SK-N-SH (cell line): ENCODE measurements at regions not wholly inside any gene's neighbourhood (a gene's known extent, or its start where the extent isn't known, plus 50 kb on each side); places are given as distances from the start of the nearest gene placed in this dataset.

Experiments used
- CTCF ChIA-PET: fragments of 300-600, 350-600 bp; formaldehyde crosslinking; extraction: SDS; loops from one replicate; lab custom pipeline; 2021; lab: Yijun Ruan, JAX
- POLR2A ChIA-PET: fragments of 350-600 bp; sonication (Branson Sonifier 250); formaldehyde crosslinking; extraction: SDS; loops from one replicate; lab custom pipeline; 2020; ENCODE audit warnings: antibody characterized with exemption, inconsistent platforms; lab: Yijun Ruan, JAX
- DNase-seq: peaks from one replicate; pipeline ENCODE4 v3.0.0; 2012
- H2AFZ ChIP-seq: fragments of 200-600 bp; sonication (generic); 2 replicates; pipeline ENCODE4 v1.8.1; 2016; ENCODE audit warnings: antibody characterized with exemption, mild to moderate bottlenecking, low read depth
- H3F3A ChIP-seq: fragments of 200-600 bp; sonication (generic); replicated peaks from 2 replicates; pipeline ENCODE3; 2016; ENCODE audit warnings: antibody characterized with exemption, mild to moderate bottlenecking; ENCODE audit not compliant: insufficient read depth
- H3K27ac ChIP-seq, 2 experiments: fragments of 200-500 bp in 1 of 2; fragments of 200-600 bp in 1 of 2; sonication (Bioruptor generic) in 1 of 2; sonication (generic), shearing (Covaris generic) in 1 of 2; 2 replicates each; pipeline versions ENCODE4 v1.5.1 to v1.6.1; 2014 to 2016; ENCODE audit warnings: low read depth in 2 of 2, inconsistent platforms in 1 of 2, low read length in 1 of 2, mild to moderate bottlenecking in 1 of 2, mixed read lengths in 1 of 2
- H3K27me3 ChIP-seq: fragments of 200-600 bp; sonication (generic), shearing (Covaris generic); 2 replicates; pipeline ENCODE4 v1.6.1; 2016; ENCODE audit warnings: mixed run types; ENCODE audit not compliant: insufficient read depth
- H3K36me3 ChIP-seq, 2 experiments: fragments of 200-500 bp in 1 of 2; fragments of 200-600 bp in 1 of 2; sonication (Bioruptor generic) in 1 of 2; sonication (generic) in 1 of 2; replicated peaks in 1 of 2; 2 replicates each; pipeline versions ENCODE3 to v1.5.1; 2014 to 2016; ENCODE audit warnings: low read length in 1 of 2, mild to moderate bottlenecking in 1 of 2; ENCODE audit not compliant: insufficient read depth in 2 of 2, control insufficient read depth in 1 of 2
- H3K4me1 ChIP-seq, 2 experiments: fragments of 200-500 bp in 1 of 2; fragments of 200-600 bp in 1 of 2; sonication (Bioruptor generic) in 1 of 2; sonication (generic), shearing (Covaris generic) in 1 of 2; 2 replicates each; pipeline versions ENCODE4 v1.5.1 to v1.6.1; 2014 to 2016; ENCODE audit warnings: low read depth in 1 of 2, low read length in 1 of 2, mixed run types in 1 of 2; ENCODE audit not compliant: insufficient read depth in 2 of 2, control insufficient read depth in 1 of 2
- H3K4me2 ChIP-seq: fragments of 200-600 bp; sonication (generic), shearing (Covaris generic); 2 replicates; pipeline ENCODE4 v1.6.1; 2017; ENCODE audit warnings: mixed run types
- H3K4me3 ChIP-seq, 2 experiments: fragments of 200-500 bp in 1 of 2; fragments of 200-600 bp in 1 of 2; sonication (Bioruptor generic) in 1 of 2; sonication (generic), shearing (Covaris generic) in 1 of 2; 2 replicates each; pipeline versions ENCODE4 v1.5.1 to v1.8.1; 2014 to 2016; ENCODE audit warnings: low read depth in 2 of 2, inconsistent platforms in 1 of 2, low read length in 1 of 2, mild to moderate bottlenecking in 1 of 2, mixed read lengths in 1 of 2, moderate library complexity in 1 of 2
- H3K79me2 ChIP-seq: fragments of 200-600 bp; sonication (generic); 2 replicates; pipeline ENCODE4 v1.8.1; 2017; ENCODE audit warnings: mild to moderate bottlenecking; ENCODE audit not compliant: insufficient read depth
- H3K9ac ChIP-seq: fragments of 200-600 bp; sonication (generic); 2 replicates; pipeline ENCODE4 v1.6.1; 2017; ENCODE audit warnings: mixed run types
- H3K9me2 ChIP-seq: fragments of 200-600 bp; sonication (generic); 2 replicates; pipeline ENCODE4 v1.6.1; 2017; ENCODE audit warnings: mixed run types
- H3K9me3 ChIP-seq: fragments of 200-600 bp; sonication (generic); 2 replicates; pipeline ENCODE4 v1.6.1; 2017; ENCODE audit warnings: mixed run types, mild to moderate bottlenecking, moderate library complexity
- H4K20me1 ChIP-seq: fragments of 200-600 bp; sonication (generic); 2 replicates; pipeline ENCODE4 v1.6.1; 2017; ENCODE audit warnings: mild to moderate bottlenecking, mixed run types; ENCODE audit not compliant: insufficient read depth
- CHD2 ChIP-seq: fragments of 150-350 bp; IDR thresholded peaks from 2 replicates; pipeline ENCODE4 v1.6.1; 2018; ENCODE audit warnings: low read length; ENCODE audit not compliant: partially characterized antibody
- CTCF ChIP-seq: fragments of 200-600 bp; sonication (generic); IDR thresholded peaks from 2 replicates; pipeline ENCODE4 v1.6.1; 2017; ENCODE audit warnings: antibody characterized with exemption, mild to moderate bottlenecking, moderate library complexity
- EP300 ChIP-seq, 2 experiments: IDR thresholded peaks; 2 replicates each; pipeline versions ENCODE4 v1.4.0 to v1.6.1; 2012; ENCODE audit warnings: borderline replicate concordance in 1 of 2, low read depth in 1 of 2, low read length in 1 of 2
- FOSL2 ChIP-seq: IDR thresholded peaks from 2 replicates; pipeline ENCODE4 v1.4.0; 2012; ENCODE audit warnings: low read depth, mild to moderate bottlenecking, moderate library complexity, borderline replicate concordance
- FOXJ3 ChIP-seq: sonication (generic); formaldehyde crosslinking; IDR thresholded peaks from 2 replicates; pipeline ENCODE4 v1.5.1; 2020; ENCODE audit warnings: mild to moderate bottlenecking, missing genetic modification reagents
- GATA2 ChIP-seq: sonication (generic); formaldehyde crosslinking; IDR thresholded peaks from 2 replicates; pipeline ENCODE4 v1.5.0; 2020; ENCODE audit warnings: mild to moderate bottlenecking, missing genetic modification reagents
- JUND ChIP-seq: IDR thresholded peaks from 2 replicates; pipeline ENCODE4 v1.4.0; 2012
- NRF1 ChIP-seq: IDR thresholded peaks from 2 replicates; pipeline ENCODE4 v1.6.1; 2012; ENCODE audit warnings: low read depth, mild to moderate bottlenecking, low read length
- POLR2AphosphoS5 ChIP-seq: IDR thresholded peaks from 2 replicates; pipeline ENCODE4 v1.6.1; 2012; ENCODE audit warnings: low read depth, low read length
- RAD21 ChIP-seq: IDR thresholded peaks from 2 replicates; pipeline ENCODE4 v1.6.1; 2012; ENCODE audit warnings: mild to moderate bottlenecking, low read length
- RCOR1 ChIP-seq: fragments of 150-350 bp; IDR thresholded peaks from 2 replicates; pipeline ENCODE4 v1.6.1; 2017; ENCODE audit warnings: antibody characterized with exemption, low read length
- RFX5 ChIP-seq: IDR thresholded peaks from 2 replicates; pipeline ENCODE4 v1.6.1; 2012; ENCODE audit warnings: mild to moderate bottlenecking, improper control_type of control experiment, low read length
- SIN3A ChIP-seq: IDR thresholded peaks from 2 replicates; pipeline ENCODE4 v1.6.1; 2012; ENCODE audit warnings: low read depth, mild to moderate bottlenecking, low read length, moderate library complexity, borderline replicate concordance
- SMC3 ChIP-seq: IDR thresholded peaks from 2 replicates; pipeline ENCODE4 v1.6.1; 2012; ENCODE audit warnings: low read depth, low read length, improper control_type of control experiment
- TAF1 ChIP-seq: IDR thresholded peaks from 2 replicates; pipeline ENCODE4 v1.6.1; 2012; ENCODE audit warnings: low read depth, mild to moderate bottlenecking, low read length, moderate library complexity, borderline replicate concordance
- USF2 ChIP-seq: fragments of 150-350 bp; IDR thresholded peaks from 2 replicates; pipeline ENCODE4 v1.6.1; 2017; ENCODE audit warnings: antibody characterized with exemption, low read length, low read depth, borderline replicate concordance
- WGBS: methylation state at CpG from one replicate; pipeline ENCODE4 v1.1.6; 2017; ENCODE audit warnings: low lambda C conversion rate; 5-methylcytosine and 5-hydroxymethylcytosine counted together
- TF ChIP-seq, protein P1 (sequence below): IDR thresholded peaks from 2 replicates; pipeline ENCODE4 v1.4.0; 2012; ENCODE audit warnings: low read depth
- TF ChIP-seq, protein P2 (sequence below): fragments of 150-350 bp; IDR thresholded peaks from 2 replicates; pipeline ENCODE4 v1.6.1; 2016; ENCODE audit warnings: mild to moderate bottlenecking, low read depth, low read length
- TF ChIP-seq, protein P3 (sequence below): IDR thresholded peaks from 2 replicates; pipeline ENCODE4 v1.4.0; 2012; ENCODE audit warnings: low read depth, borderline replicate concordance
- TF ChIP-seq, protein P4 (sequence below): IDR thresholded peaks from 2 replicates; pipeline ENCODE4; 2012

DNA sequence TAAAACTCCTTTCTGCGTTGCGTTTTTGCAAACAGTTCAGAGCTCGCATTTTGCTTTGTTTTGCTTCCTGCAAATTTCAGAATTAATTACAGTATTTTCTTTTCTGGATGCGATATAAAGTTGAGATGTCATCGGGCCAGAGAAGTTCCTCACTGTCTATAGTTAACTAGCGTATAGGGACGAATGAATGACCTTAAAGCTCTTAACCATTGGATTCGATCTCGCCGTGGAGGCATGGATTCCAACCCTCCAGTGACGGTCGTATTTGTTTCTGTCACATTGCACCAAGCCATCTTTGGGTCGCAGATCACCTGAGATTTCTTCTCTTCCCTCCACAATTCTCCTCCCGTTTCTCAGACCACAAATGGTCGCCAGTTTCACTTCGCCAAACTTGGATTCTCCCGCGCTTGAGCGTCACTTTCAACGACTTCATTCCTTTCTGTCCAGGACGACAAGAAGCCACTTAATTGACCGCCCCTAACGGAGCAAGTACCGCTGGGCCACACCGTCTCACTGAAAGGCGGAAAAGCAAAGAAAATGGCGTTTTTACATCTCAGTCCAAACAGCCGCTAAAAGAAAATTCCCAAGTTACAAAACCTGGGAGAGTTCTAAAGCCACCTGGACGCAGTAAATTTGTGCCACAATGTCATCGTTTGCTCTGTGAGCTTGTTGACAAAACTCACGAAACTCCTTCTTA lies 85.3 kb upstream of the ZNF184 start:
- Histone ChIP-seq H4K20me1 (no peaks in the 10 kb centered on the region), H3K4me3 (no peak overlapping the region)
- TF ChIP-seq RAD21 (no peak), FOSL2 (no peak), RFX5 (no peak), POLR2AphosphoS5 (no peak), GATA2 (CRISPR knock-in tag) (no peak), SIN3A (no peak), CTCF (no peak), NRF1 (no peak), TAF1 (no peak), CHD2 (no peak), JUND (no peak), SMC3 (no peak), USF2 (no peak), FOXJ3 (CRISPR knock-in tag) (no peak)
- TF ChIP-seq, protein P1, sequence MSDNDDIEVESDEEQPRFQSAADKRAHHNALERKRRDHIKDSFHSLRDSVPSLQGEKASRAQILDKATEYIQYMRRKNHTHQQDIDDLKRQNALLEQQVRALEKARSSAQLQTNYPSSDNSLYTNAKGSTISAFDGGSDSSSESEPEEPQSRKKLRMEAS, result no peak
- TF ChIP-seq, all 33 proteins: peak for 0
- H3K27me3 ChIP-seq, result peaks cover 73% of the 10 kb centered on the region
- no peak overlapping the region for H3K27ac ChIP-seq
- H3F3A ChIP-seq, result no peaks in the 10 kb centered on the region
- POLR2A ChIA-PET, result no interaction called here
- no peaks in the 10 kb centered on the region for H3K4me1 ChIP-seq
- no peak overlapping the region for H2AFZ ChIP-seq
- no peaks in the 10 kb centered on the region for H3K79me2 ChIP-seq
- H3K9me2 ChIP-seq, result no peaks in the 10 kb centered on the region
- no peak overlapping the region for H3K9ac ChIP-seq
- peak overlapping the region; percentile 60 for H3K4me2 ChIP-seq
- 13% methylated on average over 31 of the region's 31 CpGs for WGBS
- no peak for DNase-seq
- CTCF ChIA-PET, result interaction anchor here (0.8 to 1.0 kb wide), 2 partner anchors 11 to 39 kb away, joined by 3 to 4 read pairs; no protein-coding TSS in a partner anchor
- no peaks in the 10 kb centered on the region for H3K36me3 ChIP-seq
- H3K9me3 ChIP-seq, result no peaks in the 10 kb centered on the region

- CTCF ChIA-PET, result no interaction called here
- Histone ChIP-seq H3K36me3 (no peaks in the 10 kb centered on the region), H2AFZ (no peak overlapping the region), H3F3A (no peaks in the 10 kb centered on the region), H4K20me1 (no peaks in the 10 kb centered on the region), H3K79me2 (no peaks in the 10 kb centered on the region), H3K9ac (no peak overlapping the region), H3K4me2 (no peak overlapping the region), H3K27ac (no peak overlapping the region), H3K4me3 (no peak overlapping the region), H3K4me1 (no peaks in the 10 kb centered on the region), H3K9me2 (no peaks in the 10 kb centered on the region), H3K27me3 (peaks cover 61% of the 10 kb centered on the region), H3K9me3 (no peaks in the 10 kb centered on the region)
- WGBS, result 22% methylated on average over 4 of the region's 4 CpGs
- DNase-seq, result no peak
- POLR2A ChIA-PET, result no interaction called here
- TF ChIP-seq, protein P2, sequence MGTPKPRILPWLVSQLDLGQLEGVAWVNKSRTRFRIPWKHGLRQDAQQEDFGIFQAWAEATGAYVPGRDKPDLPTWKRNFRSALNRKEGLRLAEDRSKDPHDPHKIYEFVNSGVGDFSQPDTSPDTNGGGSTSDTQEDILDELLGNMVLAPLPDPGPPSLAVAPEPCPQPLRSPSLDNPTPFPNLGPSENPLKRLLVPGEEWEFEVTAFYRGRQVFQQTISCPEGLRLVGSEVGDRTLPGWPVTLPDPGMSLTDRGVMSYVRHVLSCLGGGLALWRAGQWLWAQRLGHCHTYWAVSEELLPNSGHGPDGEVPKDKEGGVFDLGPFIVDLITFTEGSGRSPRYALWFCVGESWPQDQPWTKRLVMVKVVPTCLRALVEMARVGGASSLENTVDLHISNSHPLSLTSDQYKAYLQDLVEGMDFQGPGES, result no peak
- TF ChIP-seq EP300 (IDR thresholded peaks at IDR 0.05; ENCODE audit: borderline replicate concordance in 1 of 2, low read depth in 1 of 2, low read length in 1 of 2), result no peak
- TF ChIP-seq, protein P3, sequence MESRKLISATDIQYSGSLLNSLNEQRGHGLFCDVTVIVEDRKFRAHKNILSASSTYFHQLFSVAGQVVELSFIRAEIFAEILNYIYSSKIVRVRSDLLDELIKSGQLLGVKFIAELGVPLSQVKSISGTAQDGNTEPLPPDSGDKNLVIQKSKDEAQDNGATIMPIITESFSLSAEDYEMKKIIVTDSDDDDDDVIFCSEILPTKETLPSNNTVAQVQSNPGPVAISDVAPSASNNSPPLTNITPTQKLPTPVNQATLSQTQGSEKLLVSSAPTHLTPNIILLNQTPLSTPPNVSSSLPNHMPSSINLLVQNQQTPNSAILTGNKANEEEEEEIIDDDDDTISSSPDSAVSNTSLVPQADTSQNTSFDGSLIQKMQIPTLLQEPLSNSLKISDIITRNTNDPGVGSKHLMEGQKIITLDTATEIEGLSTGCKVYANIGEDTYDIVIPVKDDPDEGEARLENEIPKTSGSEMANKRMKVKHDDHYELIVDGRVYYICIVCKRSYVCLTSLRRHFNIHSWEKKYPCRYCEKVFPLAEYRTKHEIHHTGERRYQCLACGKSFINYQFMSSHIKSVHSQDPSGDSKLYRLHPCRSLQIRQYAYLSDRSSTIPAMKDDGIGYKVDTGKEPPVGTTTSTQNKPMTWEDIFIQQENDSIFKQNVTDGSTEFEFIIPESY, result no peak
- TF ChIP-seq RCOR1, result no peak
- no peak for TF ChIP-seq NRF1
- TF ChIP-seq SIN3A, result no peak
- TF ChIP-seq, protein P4, sequence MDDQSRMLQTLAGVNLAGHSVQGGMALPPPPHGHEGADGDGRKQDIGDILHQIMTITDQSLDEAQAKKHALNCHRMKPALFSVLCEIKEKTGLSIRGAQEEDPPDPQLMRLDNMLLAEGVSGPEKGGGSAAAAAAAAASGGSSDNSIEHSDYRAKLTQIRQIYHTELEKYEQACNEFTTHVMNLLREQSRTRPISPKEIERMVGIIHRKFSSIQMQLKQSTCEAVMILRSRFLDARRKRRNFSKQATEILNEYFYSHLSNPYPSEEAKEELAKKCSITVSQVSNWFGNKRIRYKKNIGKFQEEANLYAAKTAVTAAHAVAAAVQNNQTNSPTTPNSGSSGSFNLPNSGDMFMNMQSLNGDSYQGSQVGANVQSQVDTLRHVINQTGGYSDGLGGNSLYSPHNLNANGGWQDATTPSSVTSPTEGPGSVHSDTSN, result no peak
Measured at GRCh38 chr6:27556406-27556805, 83.5 kb upstream of the ZNF184 start.
